Ovary (tissue), 3 donors: ENCODE measurements at regions not wholly inside any gene's neighbourhood (a gene's known extent, or its start where the extent isn't known, plus 50 kb on each side); places are given as distances from the start of the nearest gene placed in this dataset.

Experiments
- POLR2A ChIP-seq: fragments of 450-650 bp; IDR thresholded peaks from one replicate; pipeline ENCODE4 v1.6.1; 2017; ENCODE audit warnings: antibody characterized with exemption, mild to moderate bottlenecking, moderate library complexity
- TF ChIP-seq, protein P1 (sequence below), 3 donors: fragments of 450-650 bp in 2 of 3; fragments of 200-600 bp in 1 of 3; IDR thresholded peaks; one replicate each; pipeline versions ENCODE4 v1.5.1 to v1.8.0; 2016 to 2022; ENCODE audit warnings: antibody characterized with exemption in 3 of 3, mild to moderate bottlenecking in 1 of 3
- donor health status: DM: no; HTN: no; CAD: no.

DNA sequence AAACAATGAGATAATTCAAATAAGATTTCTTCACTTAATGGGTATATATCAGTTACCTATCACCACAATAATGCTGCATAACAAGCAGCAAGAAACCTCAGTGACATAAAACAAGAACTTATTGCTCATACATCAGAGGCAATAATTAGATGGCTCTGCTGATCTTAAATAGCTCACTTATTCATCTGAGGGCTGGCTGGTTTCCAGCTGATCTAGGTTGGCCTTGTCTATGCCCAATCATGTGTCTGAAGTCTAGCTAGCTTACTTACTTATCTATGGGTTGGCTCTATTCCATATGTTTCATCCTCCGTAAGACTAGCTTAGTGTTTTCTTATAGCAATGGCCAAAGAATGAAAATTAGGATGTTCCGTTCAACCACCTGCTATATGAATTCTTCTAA, 109.4 kb upstream of the AGTR1 start:
- TF ChIP-seq, protein P1, sequence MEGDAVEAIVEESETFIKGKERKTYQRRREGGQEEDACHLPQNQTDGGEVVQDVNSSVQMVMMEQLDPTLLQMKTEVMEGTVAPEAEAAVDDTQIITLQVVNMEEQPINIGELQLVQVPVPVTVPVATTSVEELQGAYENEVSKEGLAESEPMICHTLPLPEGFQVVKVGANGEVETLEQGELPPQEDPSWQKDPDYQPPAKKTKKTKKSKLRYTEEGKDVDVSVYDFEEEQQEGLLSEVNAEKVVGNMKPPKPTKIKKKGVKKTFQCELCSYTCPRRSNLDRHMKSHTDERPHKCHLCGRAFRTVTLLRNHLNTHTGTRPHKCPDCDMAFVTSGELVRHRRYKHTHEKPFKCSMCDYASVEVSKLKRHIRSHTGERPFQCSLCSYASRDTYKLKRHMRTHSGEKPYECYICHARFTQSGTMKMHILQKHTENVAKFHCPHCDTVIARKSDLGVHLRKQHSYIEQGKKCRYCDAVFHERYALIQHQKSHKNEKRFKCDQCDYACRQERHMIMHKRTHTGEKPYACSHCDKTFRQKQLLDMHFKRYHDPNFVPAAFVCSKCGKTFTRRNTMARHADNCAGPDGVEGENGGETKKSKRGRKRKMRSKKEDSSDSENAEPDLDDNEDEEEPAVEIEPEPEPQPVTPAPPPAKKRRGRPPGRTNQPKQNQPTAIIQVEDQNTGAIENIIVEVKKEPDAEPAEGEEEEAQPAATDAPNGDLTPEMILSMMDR (IDR thresholded peaks at IDR 0.05) = no peak
- TF ChIP-seq POLR2A = no peak
